Fibroblast of skin of left biceps (primary cell): ENCODE measurements at regions not wholly inside any gene's neighbourhood (a gene's known extent, or its start where the extent isn't known, plus 50 kb on each side); places are given as distances from the start of the nearest gene placed in this dataset.
"Not testable (repeated sequence)": the region's sequence is repeated elsewhere in the genome, so short reads cannot be mapped to it uniquely, and the experiment has no call there.

ENCODE experiments used
- DNase-seq, 2 experiments: peaks; one replicate each; pipeline ENCODE4 v3.0.0-alpha.2; 2013; ENCODE audit warnings: low read depth in 2 of 2

- no peak for DNase-seq
Measured at GRCh38 chr7:148514236-148514635, 76.3 kb upstream of the C7orf33 start.

GRCh38 chr7:148515237-148515636, 75.3 kb upstream of the C7orf33 start:
- no peak for DNase-seq

- no peak for DNase-seq
Measured at GRCh38 chr7:148515728-148516695, 74.6 kb upstream of the C7orf33 start.

GRCh38 chr7:148519386-148519785, 71.2 kb upstream of the C7orf33 start:
- DNase-seq: not testable (repeated sequence)

GRCh38 chr7:148521271-148521670, 69.3 kb upstream of the C7orf33 start:
- DNase-seq: no peak

GRCh38 chr7:148523550-148523949, 67.0 kb upstream of the C7orf33 start:
- DNase-seq: no peak

- no peak for DNase-seq
Measured at GRCh38 chr7:148524479-148525224, 65.9 kb upstream of the C7orf33 start.

GRCh38 chr7:148527717-148528168, 62.8 kb upstream of the C7orf33 start:
- DNase-seq: peak; percentile 20 to 25

GRCh38 chr7:148535217-148535616, 55.3 kb upstream of the C7orf33 start:
- DNase-seq: no peak

GRCh38 chr7:148537435-148537834, 53.1 kb upstream of the C7orf33 start:
- no peak for DNase-seq

- DNase-seq: peak; percentile 12 to 26
Measured at GRCh38 chr7:148540041-148540738, 50.4 kb upstream of the C7orf33 start.
